SJCRH30 (cell line): ENCODE measurements at regions not wholly inside any gene's neighbourhood (a gene's known extent, or its start where the extent isn't known, plus 50 kb on each side); places are given as distances from the start of the nearest gene placed in this dataset.
A peak's percentile ranks its signal among the peaks of the same experiment; 100 is the strongest.

Experiments
- DNase-seq, 2 experiments: peaks; one replicate each; pipeline ENCODE4 v3.0.0-alpha.2; 2015 to 2020
- H3K27ac ChIP-seq: fragments of 250-450 bp; sonication (Bioruptor Pico); 2 replicates; pipeline ENCODE4 v1.5.1; 2020; ENCODE audit warnings: mild to moderate bottlenecking, moderate library complexity
- H3K27me3 ChIP-seq: fragments of 250-450 bp; sonication (Bioruptor Pico); 2 replicates; pipeline ENCODE4 v1.5.1; 2020; ENCODE audit warnings: mild to moderate bottlenecking, moderate library complexity
- H3K36me3 ChIP-seq: fragments of 250-450 bp; sonication (Bioruptor Pico); 2 replicates; pipeline ENCODE4 v1.5.1; 2020; ENCODE audit warnings: mild to moderate bottlenecking, moderate library complexity
- H3K4me1 ChIP-seq: fragments of 250-450 bp; sonication (Bioruptor Pico); 2 replicates; pipeline ENCODE4 v1.5.1; 2020; ENCODE audit warnings: mild to moderate bottlenecking, moderate library complexity
- H3K4me3 ChIP-seq: fragments of 250-450 bp; sonication (Bioruptor Pico); 2 replicates; pipeline ENCODE4 v1.5.1; 2020; ENCODE audit warnings: mild to moderate bottlenecking, moderate library complexity
- H3K9me3 ChIP-seq: fragments of 250-450 bp; sonication (Bioruptor Pico); replicated peaks from 2 replicates; pipeline ENCODE4 v1.5.1; 2020; ENCODE audit warnings: mild to moderate bottlenecking, moderate library complexity

DNA sequence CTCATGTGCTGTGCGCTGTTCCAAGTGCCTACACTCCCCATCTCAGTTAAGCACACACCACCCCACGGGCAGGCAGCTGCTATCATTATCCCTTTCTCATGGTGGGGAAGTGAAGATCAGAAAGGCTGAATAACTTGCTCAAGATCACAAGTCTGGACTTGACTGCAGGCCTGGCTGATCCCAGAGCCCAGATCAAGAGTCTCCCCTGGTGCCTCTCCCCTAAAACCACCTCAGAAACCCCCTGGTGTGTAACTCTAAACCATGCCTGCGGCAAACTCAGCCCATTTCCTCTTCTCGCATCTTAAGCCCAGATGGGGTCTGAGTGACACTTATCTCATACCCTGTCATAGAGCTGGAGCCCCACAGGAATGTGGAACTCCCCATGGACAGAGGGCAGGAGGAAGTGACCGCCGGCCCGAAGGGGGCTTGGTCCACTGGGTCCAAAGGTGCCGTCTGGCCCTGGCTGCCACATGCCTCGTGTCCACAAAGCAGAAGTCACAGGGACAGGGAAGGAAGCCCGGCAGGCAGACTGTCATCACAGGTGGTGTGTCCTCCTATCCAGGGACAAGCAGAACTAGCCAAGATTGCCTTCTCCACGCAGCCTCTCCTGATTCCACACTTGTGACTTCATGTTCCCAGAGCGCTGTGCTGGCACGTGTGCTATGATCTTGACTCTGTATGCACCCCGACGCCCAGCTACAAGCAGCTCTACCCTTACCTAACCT, 92.1 kb downstream of the SYF2 start:
- Histone ChIP-seq H3K9me3 (peaks cover 5% of the 10 kb centered on the region; the same call in 1 of the 2 replicates), H3K36me3 (no peaks in the 10 kb centered on the region), H3K27ac (no peak overlapping the region), H3K27me3 (peaks cover 7% of the 10 kb centered on the region; the same call in 1 of the 2 replicates), H3K4me3 (no peak overlapping the region), H3K4me1 (peaks cover 12% of the 10 kb centered on the region)
- DNase-seq, result peak; percentile 54 to 73

DNA sequence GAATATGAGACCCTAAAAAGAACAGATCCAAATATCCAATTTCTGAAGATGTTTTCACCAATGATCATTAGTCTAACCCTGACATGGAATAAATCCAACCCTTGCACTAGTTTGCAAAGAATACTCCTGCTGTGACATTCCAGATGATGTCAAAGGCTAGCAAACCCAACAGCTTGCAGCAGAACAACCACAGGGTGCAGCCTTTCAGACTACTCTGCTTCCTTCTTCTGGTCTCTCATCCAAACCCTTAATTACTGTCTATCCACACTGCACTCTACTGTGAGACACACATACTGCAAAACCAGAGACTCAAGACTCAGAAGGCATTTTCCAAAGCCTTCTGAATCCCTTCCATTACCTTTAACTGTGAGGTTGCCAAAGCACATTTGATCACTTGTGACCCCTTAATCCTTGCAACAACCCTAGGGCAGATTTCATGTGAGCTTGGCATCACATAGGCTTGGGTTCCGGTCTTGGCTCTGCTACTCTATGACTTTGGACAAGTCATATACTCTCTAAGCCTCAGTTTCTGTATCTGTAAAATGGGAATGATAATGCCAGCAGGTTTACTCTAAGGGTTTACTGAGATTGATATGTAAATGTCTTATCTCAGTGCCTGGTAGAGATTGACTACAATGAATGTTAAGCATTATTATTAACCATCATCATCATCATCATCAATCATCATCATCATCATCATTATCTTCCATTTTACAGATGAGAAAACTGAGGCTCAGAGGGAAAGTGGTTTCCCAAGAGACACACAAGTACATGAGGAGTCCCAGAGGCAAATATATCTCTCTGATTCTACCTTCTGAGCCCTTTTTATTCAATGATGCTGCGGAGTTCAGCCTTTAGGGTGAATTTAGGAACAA, 94.5 kb downstream of the SYF2 start:
- no peak for DNase-seq
- Histone ChIP-seq H3K4me1 (peaks cover 12% of the 10 kb centered on the region), H3K27ac (no peak overlapping the region), H3K4me3 (no peak overlapping the region), H3K27me3 (peaks cover 6% of the 10 kb centered on the region; the same call in 1 of the 2 replicates), H3K9me3 (peaks cover 5% of the 10 kb centered on the region; the same call in 1 of the 2 replicates), H3K36me3 (no peaks in the 10 kb centered on the region)

DNA sequence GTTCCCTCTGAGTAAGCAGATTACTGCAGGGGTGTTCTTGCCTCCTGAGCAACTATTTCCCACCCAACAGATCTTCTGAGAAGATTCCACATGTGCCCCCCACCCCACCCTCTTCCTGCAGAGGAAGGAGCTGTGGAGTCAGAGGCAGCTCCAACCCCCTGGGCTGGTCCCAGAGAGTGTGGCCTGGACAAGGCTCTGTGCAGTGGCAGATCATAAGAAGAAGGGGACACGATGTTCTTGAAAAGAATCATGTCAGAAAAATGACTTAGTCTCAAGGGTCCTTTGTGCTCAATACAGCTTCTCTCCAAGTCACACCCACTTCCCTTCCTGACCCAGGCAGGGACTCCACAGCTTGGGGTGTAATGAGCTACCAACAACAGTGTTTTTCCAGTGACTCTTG, 95.2 kb downstream of the SYF2 start:
- H3K27me3 ChIP-seq, result peaks cover 5% of the 10 kb centered on the region; the same call in 1 of the 2 replicates
- no peak for DNase-seq
- no peak overlapping the region for H3K27ac ChIP-seq
- peaks cover 12% of the 10 kb centered on the region for H3K4me1 ChIP-seq
- peaks cover 5% of the 10 kb centered on the region; the same call in 1 of the 2 replicates for H3K9me3 ChIP-seq
- H3K36me3 ChIP-seq, result no peaks in the 10 kb centered on the region
- H3K4me3 ChIP-seq, result no peak overlapping the region

DNA sequence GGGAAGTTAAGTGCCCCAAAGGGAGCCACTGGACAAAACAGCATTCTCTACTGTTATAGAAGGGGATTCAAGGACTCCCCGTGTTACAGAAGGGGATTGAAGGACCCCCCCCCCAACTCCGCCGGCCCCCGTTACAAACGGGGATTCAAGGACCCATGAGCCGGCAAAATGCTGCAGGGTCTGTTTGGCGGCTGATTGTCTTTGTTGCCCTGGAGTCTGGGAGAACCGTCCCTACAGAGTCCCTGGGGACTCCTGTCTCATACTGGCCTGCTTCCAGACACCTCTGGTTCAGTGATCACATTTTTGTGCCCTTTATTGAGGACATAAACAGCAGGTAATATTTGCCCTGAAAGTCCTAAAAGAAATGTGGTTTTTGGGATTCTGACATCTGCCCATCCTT, 96.4 kb downstream of the SYF2 start:
- Histone ChIP-seq H3K27ac (no peak overlapping the region), H3K27me3 (peaks cover 10% of the 10 kb centered on the region; the same call in 1 of the 2 replicates), H3K4me1 (peaks cover 12% of the 10 kb centered on the region), H3K4me3 (no peak overlapping the region), H3K36me3 (no peaks in the 10 kb centered on the region), H3K9me3 (peaks cover 5% of the 10 kb centered on the region; the same call in 1 of the 2 replicates)
- no peak for DNase-seq

DNA sequence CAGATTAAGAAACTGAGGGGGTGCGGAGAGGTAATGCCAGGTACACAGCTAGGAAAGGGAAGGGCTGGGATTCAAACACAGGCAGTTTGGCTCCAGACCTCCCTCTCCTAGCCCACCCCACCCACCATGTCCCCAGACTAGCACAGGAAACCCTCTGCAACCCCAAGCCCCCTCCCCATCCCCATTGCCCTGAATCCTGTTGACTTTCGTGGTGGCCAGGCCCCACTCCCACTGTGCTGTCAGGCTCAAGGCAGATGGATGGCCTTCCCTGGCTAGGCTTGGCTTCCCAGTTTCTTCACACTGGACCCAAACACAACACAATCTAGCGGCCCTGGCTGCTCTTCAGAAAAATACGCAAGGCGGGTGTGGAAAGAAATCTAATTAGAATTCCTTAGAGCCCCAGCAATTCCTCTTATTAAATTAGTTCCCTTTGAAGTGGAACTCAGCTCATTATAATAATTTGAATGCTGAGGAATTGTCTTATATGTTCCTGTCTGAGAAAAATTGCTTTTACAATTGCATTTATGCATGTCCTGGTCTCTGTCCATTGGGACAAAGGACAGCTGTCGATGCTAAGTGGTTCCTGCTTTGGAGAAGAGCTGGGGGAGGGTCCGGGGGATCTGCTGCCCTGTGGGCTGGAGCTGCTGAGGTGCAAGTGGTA, 97.4 kb downstream of the SYF2 start:
- no peak overlapping the region for H3K4me3 ChIP-seq
- H3K9me3 ChIP-seq, result peaks cover 5% of the 10 kb centered on the region; the same call in 1 of the 2 replicates
- DNase-seq, result no peak
- peaks cover 14% of the 10 kb centered on the region; the same call in 1 of the 2 replicates for H3K27me3 ChIP-seq
- H3K4me1 ChIP-seq, result peaks cover 8% of the 10 kb centered on the region
- H3K36me3 ChIP-seq, result no peaks in the 10 kb centered on the region
- no peak overlapping the region for H3K27ac ChIP-seq

DNA sequence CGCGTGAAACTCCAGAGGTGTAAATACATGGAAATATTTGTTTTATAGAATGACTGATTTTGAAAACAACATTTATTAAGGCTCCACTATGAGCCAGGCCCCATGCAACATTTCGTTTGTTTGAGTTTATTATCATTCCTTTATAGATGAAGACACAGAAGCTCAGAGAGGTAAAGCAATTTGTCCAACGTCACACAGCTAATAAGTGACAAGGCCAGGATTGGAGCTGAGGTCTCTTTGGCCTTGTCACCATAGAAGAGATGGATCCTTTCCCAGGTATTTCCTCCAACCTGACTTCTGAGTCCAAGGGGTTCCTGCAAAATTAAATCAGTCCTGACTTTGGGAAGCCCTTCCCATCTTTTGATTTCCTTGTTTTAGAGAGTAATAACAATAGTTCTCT, 98.0 kb downstream of the SYF2 start:
- Histone ChIP-seq H3K9me3 (peaks cover 5% of the 10 kb centered on the region; the same call in 1 of the 2 replicates), H3K27me3 (peaks cover 14% of the 10 kb centered on the region; the same call in 1 of the 2 replicates), H3K4me3 (no peak overlapping the region), H3K4me1 (peaks cover 2% of the 10 kb centered on the region; the same call in 1 of the 2 replicates), H3K27ac (no peak overlapping the region), H3K36me3 (no peaks in the 10 kb centered on the region)
- no peak for DNase-seq

DNA sequence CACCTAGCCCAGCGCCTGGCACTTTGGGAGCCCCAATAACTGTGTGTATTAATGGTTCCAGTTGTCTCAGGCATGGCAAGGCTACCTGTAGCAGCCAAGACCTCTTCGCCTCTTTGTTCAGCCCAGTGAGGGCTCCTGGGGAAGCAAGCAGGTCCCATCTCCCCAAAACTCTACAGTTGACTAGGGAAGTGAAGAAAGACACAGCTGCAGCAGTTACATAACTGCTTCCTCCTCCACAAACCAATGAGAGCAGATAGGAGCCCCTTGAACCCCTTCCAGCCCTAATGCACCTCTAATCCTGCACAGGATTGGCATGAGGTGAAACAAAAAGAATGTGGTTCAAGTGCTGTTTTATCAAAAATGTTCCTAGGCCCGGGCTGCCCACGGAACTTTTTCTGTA, 100.5 kb downstream of the SYF2 start:
- Histone ChIP-seq H3K36me3 (no peaks in the 10 kb centered on the region), H3K27me3 (peaks cover 21% of the 10 kb centered on the region; the same call in 1 of the 2 replicates), H3K4me3 (no peak overlapping the region), H3K4me1 (no peaks in the 10 kb centered on the region), H3K9me3 (no peaks in the 10 kb centered on the region), H3K27ac (no peak overlapping the region)
- no peak for DNase-seq

DNA sequence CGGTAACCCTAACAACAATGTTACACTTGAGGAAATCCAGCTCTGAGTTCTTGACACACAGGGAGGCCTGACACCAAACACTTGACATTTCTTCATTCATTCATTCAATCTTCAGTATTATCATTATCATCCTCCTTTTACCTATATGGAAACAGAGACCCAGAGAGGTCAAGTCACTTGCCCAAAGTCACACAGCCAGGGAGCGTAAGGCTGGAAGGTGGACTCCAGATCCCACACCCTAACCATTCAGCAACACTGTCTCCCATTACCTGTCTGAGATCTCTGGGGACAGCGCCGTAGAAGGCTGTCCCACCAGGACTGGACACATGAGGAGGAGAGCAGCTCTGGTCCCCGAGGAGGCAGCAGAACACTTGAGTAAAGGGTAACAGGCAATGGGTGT, 101.4 kb downstream of the SYF2 start:
- no peaks in the 10 kb centered on the region for H3K9me3 ChIP-seq
- H3K4me3 ChIP-seq, result no peak overlapping the region
- no peaks in the 10 kb centered on the region for H3K36me3 ChIP-seq
- H3K27me3 ChIP-seq, result peaks cover 21% of the 10 kb centered on the region; the same call in 1 of the 2 replicates
- H3K27ac ChIP-seq, result no peak overlapping the region
- no peaks in the 10 kb centered on the region for H3K4me1 ChIP-seq
- no peak for DNase-seq

DNA sequence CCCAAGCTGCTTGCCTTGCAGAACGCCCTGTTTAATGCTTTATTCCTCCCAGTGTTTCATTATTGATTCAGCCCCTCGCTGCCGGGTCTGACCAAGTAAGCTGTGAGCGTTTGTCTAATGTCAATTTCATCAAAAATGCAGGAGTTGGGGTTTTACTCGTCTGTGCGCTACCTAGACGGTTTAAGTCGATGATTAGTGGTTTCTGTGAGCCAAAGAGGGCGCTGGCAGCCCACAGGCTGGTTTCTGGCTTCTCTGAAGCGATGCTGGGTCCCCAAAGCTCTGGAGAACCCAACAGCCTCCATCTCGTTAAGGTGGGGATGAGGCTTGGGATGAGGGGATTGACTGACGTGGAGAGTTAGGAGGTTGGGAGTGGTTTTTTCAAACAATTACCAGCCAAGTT, 102.9 kb downstream of the SYF2 start:
- Histone ChIP-seq H3K4me3 (no peak overlapping the region), H3K36me3 (no peaks in the 10 kb centered on the region), H3K27ac (no peak overlapping the region), H3K27me3 (peaks cover 16% of the 10 kb centered on the region; the same call in 1 of the 2 replicates), H3K4me1 (no peaks in the 10 kb centered on the region), H3K9me3 (no peaks in the 10 kb centered on the region)
- DNase-seq, result no peak

DNA sequence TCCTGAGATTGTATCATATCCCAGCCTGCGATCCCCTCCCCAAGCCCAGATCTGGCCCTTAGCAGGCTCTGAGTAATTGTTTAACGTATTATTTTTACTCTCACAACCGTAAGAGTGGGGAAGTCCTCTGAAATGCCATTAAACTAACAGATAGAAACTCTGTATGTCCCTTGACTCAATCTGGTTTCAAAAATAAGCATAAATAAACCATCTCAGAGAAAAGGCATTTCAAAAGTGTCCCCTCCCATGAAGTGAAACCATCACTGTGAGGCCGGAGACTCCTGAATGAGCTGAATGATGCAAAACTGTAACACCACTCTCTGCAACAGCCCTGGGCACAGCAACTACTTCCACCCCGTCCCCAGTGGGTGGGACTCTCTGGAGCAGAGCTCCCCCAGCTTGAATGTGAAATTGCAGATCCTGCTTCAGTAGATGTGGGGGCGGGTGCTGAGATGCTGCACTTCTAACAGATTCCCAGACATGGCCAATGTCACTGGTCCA, 104.1 kb downstream of the SYF2 start:
- no peak overlapping the region for H3K27ac ChIP-seq
- H3K9me3 ChIP-seq, result no peaks in the 10 kb centered on the region
- H3K4me1 ChIP-seq, result no peaks in the 10 kb centered on the region
- H3K36me3 ChIP-seq, result no peaks in the 10 kb centered on the region
- H3K27me3 ChIP-seq, result 0 out of 2 replicates have a peak, but pooled peaks cover 16% of the 10 kb centered on the region
- DNase-seq, result no peak
- no peak overlapping the region for H3K4me3 ChIP-seq

DNA sequence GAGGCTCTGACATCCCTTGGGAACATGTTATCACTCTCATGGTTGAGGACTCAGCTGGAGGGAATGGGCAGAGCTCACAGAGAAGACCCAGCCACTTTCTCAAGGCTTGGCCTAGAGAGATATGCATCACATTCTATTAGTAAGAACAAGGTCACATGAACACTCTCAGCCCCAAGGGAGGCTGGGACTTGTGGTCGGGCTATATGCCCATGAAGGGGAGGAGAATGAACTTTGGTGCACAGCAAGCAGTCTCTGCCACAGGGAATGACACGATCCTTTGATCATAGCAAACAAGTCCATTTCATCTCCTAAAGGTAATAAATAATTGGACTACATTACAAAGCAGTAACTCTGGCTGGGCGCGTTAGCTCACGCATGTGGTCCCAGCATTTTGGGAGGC, 105.7 kb downstream of the SYF2 start:
- no peak overlapping the region for H3K4me3 ChIP-seq
- no peaks in the 10 kb centered on the region for H3K36me3 ChIP-seq
- no peak for DNase-seq
- no peaks in the 10 kb centered on the region for H3K4me1 ChIP-seq
- H3K27ac ChIP-seq, result no peak overlapping the region
- peaks cover 15% of the 10 kb centered on the region; the same call in 1 of the 2 replicates for H3K27me3 ChIP-seq
- H3K9me3 ChIP-seq, result no peaks in the 10 kb centered on the region

DNA sequence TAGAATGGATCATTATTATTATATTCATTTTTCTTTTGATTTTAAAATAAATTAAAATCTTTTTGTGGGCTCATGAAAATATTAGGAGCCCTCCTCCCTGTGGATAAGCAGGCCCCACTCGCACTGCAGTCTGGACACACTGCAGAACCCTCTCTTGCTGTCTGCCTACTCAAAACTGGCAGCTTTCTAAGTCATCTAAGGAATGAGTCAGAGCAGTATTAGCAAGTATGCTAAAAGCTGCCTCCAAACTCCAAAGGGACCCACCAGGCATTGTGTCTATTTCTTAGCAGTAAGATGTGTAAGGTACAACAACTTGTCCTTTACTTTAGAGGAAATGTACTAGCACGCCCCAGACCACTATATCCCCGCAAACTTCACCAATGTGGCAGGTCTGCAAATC, 108.8 kb downstream of the SYF2 start:
- H3K27ac ChIP-seq, result no peak overlapping the region
- H3K36me3 ChIP-seq, result no peaks in the 10 kb centered on the region
- DNase-seq, result no peak

DNA sequence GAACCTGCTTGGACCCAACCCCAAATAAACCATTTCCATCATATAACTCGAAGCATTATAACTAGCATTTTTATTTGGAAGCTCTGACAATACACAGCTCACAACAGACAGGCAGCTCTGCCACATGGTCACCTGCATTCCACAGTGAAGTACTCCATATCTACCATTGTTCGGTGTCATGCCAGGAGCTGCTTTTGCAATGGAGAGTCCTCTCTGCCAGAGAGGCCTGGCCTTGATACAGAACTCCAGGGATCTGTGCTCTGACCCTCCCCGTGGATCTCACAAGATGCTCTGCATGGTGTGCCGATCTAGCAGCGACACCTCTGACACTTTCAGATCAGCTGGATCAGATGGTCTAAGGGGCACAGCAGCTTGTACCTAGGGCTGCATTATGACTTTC, 109.6 kb downstream of the SYF2 start:
- H3K27ac ChIP-seq, result no peak overlapping the region
- H3K36me3 ChIP-seq, result no peaks in the 10 kb centered on the region
- no peaks in the 10 kb centered on the region for H3K9me3 ChIP-seq
- peaks cover under 1% of the 10 kb centered on the region; the same call in 1 of the 2 replicates for H3K27me3 ChIP-seq
- no peaks in the 10 kb centered on the region for H3K4me1 ChIP-seq
- H3K4me3 ChIP-seq, result no peak overlapping the region
- DNase-seq, result no peak

More for the DNA sequence above, 108.8 kb downstream of the SYF2 start:
- Histone ChIP-seq H3K9me3 (no peaks in the 10 kb centered on the region), H3K27me3 (peaks cover 7% of the 10 kb centered on the region; the same call in 1 of the 2 replicates), H3K4me3 (no peak overlapping the region), H3K4me1 (no peaks in the 10 kb centered on the region)

DNA sequence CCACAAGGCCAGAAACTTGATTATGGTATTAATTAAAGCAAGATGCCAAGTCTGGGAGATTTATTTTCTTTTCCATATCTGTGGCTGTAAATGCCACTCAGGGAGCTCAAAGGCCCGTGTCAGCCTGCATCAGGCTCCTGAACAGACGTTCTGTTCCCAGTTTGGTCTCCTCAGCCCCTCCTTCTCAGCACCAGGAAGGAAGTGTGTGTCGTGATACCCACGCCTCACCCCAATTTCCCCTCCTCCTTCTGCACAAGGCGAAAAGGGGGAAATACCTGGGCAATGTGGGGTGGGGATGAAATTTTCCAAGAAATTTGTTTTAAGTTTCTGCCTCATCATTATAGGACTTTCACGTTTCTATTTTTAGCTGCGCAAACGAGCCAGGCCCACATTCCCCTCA, 112.0 kb downstream of the SYF2 start:
- Histone ChIP-seq H3K36me3 (no peaks in the 10 kb centered on the region), H3K4me1 (no peaks in the 10 kb centered on the region), H3K27ac (no peak overlapping the region), H3K9me3 (0 out of 2 replicates have a peak, but pooled peaks cover 3% of the 10 kb centered on the region), H3K4me3 (no peak overlapping the region), H3K27me3 (no peaks in the 10 kb centered on the region; the same call in 1 of the 2 replicates)
- no peak for DNase-seq
